Upper lobe of left lung (tissue), 4 donors: ENCODE measurements at regions not wholly inside any gene's neighbourhood (a gene's known extent, or its start where the extent isn't known, plus 50 kb on each side); places are given as distances from the start of the nearest gene placed in this dataset.

Experiments
- CTCF ChIP-seq, 6 experiments: fragments of 450-650 bp in 4 of 6; fragments of 200-600 bp in 2 of 6; sonication (generic) in 2 of 6; IDR thresholded peaks; one replicate each; pipeline ENCODE4 v1.5.1; 2016 to 2019; ENCODE audit warnings: antibody characterized with exemption in 6 of 6
- EP300 ChIP-seq, 4 donors: sonication (generic); formaldehyde crosslinking; IDR thresholded peaks; one replicate each; pipeline ENCODE4 v1.5.1; 2017; ENCODE audit warnings: antibody characterized with exemption in 4 of 4, control low read depth in 2 of 4
- POLR2A ChIP-seq, 4 donors: fragments of 450-650 bp; IDR thresholded peaks; one replicate each; pipeline ENCODE4 v1.5.1; 2016 to 2017; ENCODE audit warnings: antibody characterized with exemption in 4 of 4, mild to moderate bottlenecking in 2 of 4
- POLR2AphosphoS5 ChIP-seq, 2 donors: sonication (generic); formaldehyde crosslinking; IDR thresholded peaks; one replicate each; pipeline ENCODE4 v1.5.1; 2017; ENCODE audit warnings: antibody characterized with exemption in 2 of 2

- TF ChIP-seq POLR2A (IDR thresholded peaks at IDR 0.05) (no peak), CTCF (IDR thresholded peaks at IDR 0.05) (no peak), POLR2AphosphoS5 (IDR thresholded peaks at IDR 0.05) (no peak), EP300 (IDR thresholded peaks at IDR 0.05) (no peak)
Measured at GRCh38 chrX:126723881-126724280, 95.6 kb upstream of the PRR32 start.
